Neural progenitor cell (in vitro differentiated cells): ENCODE measurements at regions not wholly inside any gene's neighbourhood (a gene's known extent, or its start where the extent isn't known, plus 50 kb on each side); places are given as distances from the start of the nearest gene placed in this dataset.

Experiments used
- EZH2 ChIP-seq: fragments of 200-600 bp; sonication (generic); IDR thresholded peaks from 2 replicates; pipeline ENCODE4 v1.6.1; 2017; ENCODE audit warnings: antibody characterized with exemption, mild to moderate bottlenecking, moderate library complexity
- TF ChIP-seq, protein P1 (sequence below): fragments of 200-600 bp; sonication (generic); IDR thresholded peaks from 2 replicates; pipeline ENCODE4 v1.5.1; 2017; ENCODE audit warnings: antibody characterized with exemption, mild to moderate bottlenecking

DNA sequence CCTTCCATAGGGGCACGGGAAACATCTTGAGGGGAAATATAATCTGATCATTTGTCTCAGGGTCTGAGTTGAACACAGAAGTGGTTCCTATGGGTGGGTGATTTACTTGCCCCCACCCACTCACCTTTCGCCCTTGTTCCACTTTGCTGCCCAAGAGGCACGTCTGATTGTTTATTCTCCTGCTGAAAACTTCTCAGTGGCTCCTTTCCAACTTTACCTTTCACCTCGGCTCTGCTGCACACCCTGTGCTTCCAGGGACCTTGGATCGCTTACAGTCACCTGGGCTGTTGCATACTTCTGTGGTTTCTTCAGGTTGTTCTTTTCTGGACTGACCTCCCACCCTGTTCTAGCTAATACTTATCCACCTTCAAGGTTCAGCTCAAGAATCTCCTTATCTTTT lies 213.4 kb upstream of the JADE1 start:
- TF ChIP-seq, protein P1, sequence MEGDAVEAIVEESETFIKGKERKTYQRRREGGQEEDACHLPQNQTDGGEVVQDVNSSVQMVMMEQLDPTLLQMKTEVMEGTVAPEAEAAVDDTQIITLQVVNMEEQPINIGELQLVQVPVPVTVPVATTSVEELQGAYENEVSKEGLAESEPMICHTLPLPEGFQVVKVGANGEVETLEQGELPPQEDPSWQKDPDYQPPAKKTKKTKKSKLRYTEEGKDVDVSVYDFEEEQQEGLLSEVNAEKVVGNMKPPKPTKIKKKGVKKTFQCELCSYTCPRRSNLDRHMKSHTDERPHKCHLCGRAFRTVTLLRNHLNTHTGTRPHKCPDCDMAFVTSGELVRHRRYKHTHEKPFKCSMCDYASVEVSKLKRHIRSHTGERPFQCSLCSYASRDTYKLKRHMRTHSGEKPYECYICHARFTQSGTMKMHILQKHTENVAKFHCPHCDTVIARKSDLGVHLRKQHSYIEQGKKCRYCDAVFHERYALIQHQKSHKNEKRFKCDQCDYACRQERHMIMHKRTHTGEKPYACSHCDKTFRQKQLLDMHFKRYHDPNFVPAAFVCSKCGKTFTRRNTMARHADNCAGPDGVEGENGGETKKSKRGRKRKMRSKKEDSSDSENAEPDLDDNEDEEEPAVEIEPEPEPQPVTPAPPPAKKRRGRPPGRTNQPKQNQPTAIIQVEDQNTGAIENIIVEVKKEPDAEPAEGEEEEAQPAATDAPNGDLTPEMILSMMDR, result no peak
- TF ChIP-seq EZH2, result no peak
